Activated T-cell treated with anti-CD3 and anti-CD28 coated beads for 48 hours (primary cell): ENCODE measurements at regions not wholly inside any gene's neighbourhood (a gene's known extent, or its start where the extent isn't known, plus 50 kb on each side); places are given as distances from the start of the nearest gene placed in this dataset.

Experiments used
- DNase-seq: peaks from one replicate; pipeline ENCODE4 v3.0.0-alpha.2; 2020; ENCODE audit warnings: low read depth

GRCh38 chr12:90257927-90258624 lies 549.4 kb upstream of the ATP2B1 start:
- no peak for DNase-seq

- no peak for DNase-seq
Observed at GRCh38 chr12:90254796-90255195, 546.2 kb upstream of the ATP2B1 start.

- peak; percentile 23 for DNase-seq
Observed at GRCh38 chr12:90253674-90254181, 545.1 kb upstream of the ATP2B1 start.

- no peak for DNase-seq
Observed at GRCh38 chr12:90253136-90253535, 544.5 kb upstream of the ATP2B1 start.

GRCh38 chr12:90250766-90251165 lies 542.1 kb upstream of the ATP2B1 start:
- no peak for DNase-seq

- DNase-seq, result no peak
Observed at GRCh38 chr12:90250042-90250441, 541.4 kb upstream of the ATP2B1 start.

- DNase-seq, result no peak
Observed at GRCh38 chr12:90246688-90247087, 538.0 kb upstream of the ATP2B1 start.

GRCh38 chr12:90245391-90245790 lies 536.8 kb upstream of the ATP2B1 start:
- DNase-seq, result no peak

GRCh38 chr12:90244232-90244631 lies 535.6 kb upstream of the ATP2B1 start:
- no peak for DNase-seq

GRCh38 chr12:90243211-90243610 lies 534.6 kb upstream of the ATP2B1 start:
- DNase-seq, result no peak

GRCh38 chr12:90239732-90240260 lies 531.2 kb upstream of the ATP2B1 start:
- DNase-seq, result no peak

GRCh38 chr12:90238663-90239271 lies 530.1 kb upstream of the ATP2B1 start:
- no peak for DNase-seq

- DNase-seq, result no peak
Observed at GRCh38 chr12:90237841-90238240, 529.2 kb upstream of the ATP2B1 start.

GRCh38 chr12:90235642-90236041 lies 527.0 kb upstream of the ATP2B1 start:
- DNase-seq, result no peak

GRCh38 chr12:90234472-90234871 lies 525.8 kb upstream of the ATP2B1 start:
- no peak for DNase-seq

- no peak for DNase-seq
Observed at GRCh38 chr12:90233168-90234100, 524.8 kb upstream of the ATP2B1 start.

- no peak for DNase-seq
Observed at GRCh38 chr12:90229407-90230170, 521.0 kb upstream of the ATP2B1 start.

GRCh38 chr12:90226211-90226610 lies 517.6 kb upstream of the ATP2B1 start:
- no peak for DNase-seq

GRCh38 chr12:90216815-90217214 lies 508.2 kb upstream of the ATP2B1 start:
- DNase-seq, result no peak

GRCh38 chr12:90216020-90216552 lies 507.4 kb upstream of the ATP2B1 start:
- DNase-seq, result no peak

GRCh38 chr12:90211017-90211416 lies 502.4 kb upstream of the ATP2B1 start:
- no peak for DNase-seq
